HepG2 (cell line): ENCODE measurements at regions not wholly inside any gene's neighbourhood (a gene's known extent, or its start where the extent isn't known, plus 50 kb on each side); places are given as distances from the start of the nearest gene placed in this dataset.

Source experiments
- ATAC-seq: fragments of 200-7000 bp; cut with Tn5 transposase; 3 replicates; pipeline ENCODE4 v1.9.1; 2020; ENCODE audit warnings: mild to moderate bottlenecking, moderate library complexity
- BruUV-seq: library from RNA; stranded (reverse); fragments of 400-500 nt; replicated peaks from 2 replicates; lab custom pipeline; 2021; lab: Mats Ljungman, UMichigan
- CTCF ChIA-PET: fragments of 300-600 bp; formaldehyde crosslinking; extraction: SDS; loops from one replicate; lab custom pipeline; 2021; ENCODE audit warnings: low total read pairs, inconsistent platforms, low intra/inter-chr PET ratio; lab: Yijun Ruan, JAX
- POLR2A ChIA-PET: fragments of 350-600 bp; sonication (Branson Sonifier 250); formaldehyde crosslinking; loops from one replicate; lab custom pipeline; 2020; ENCODE audit warnings: antibody characterized with exemption, inconsistent platforms; lab: Yijun Ruan, JAX
- DNase-seq: peaks from one replicate; pipeline ENCODE4 v3.0.0-alpha.2; 2015; ENCODE audit warnings: low spot score
- FAIRE-seq: peaks from 3 replicates; lab custom pipeline; 2011; peaks lifted over from hg19 to GRCh38; lab: Jason Lieb, UNC
- H2AFZ ChIP-seq: one replicate; pipeline ENCODE4 v1.6.1; 2011; ENCODE audit warnings: low read length, inconsistent platforms
- H3K27ac ChIP-seq: fragments of 300-600 bp; 3 replicates; pipeline ENCODE4 v1.8.0; 2011; ENCODE audit warnings: mixed run types, mild to moderate bottlenecking, mixed read lengths, low read length, inconsistent platforms; ENCODE audit not compliant: insufficient read depth; ENCODE audit errors: extremely low read length
- H3K27me3 ChIP-seq, 2 experiments: fragments of 200-600 bp in 1 of 2; 2 replicates in 1 of 2; 3 replicates in 1 of 2; pipeline versions ENCODE4 v1.6.0 to v1.8.0; 2011; ENCODE audit warnings: low read length in 2 of 2, mild to moderate bottlenecking in 2 of 2, moderate library complexity in 2 of 2, inconsistent platforms in 1 of 2; ENCODE audit not compliant: insufficient read depth in 2 of 2, control insufficient read depth in 1 of 2
- H3K36me3 ChIP-seq, 2 experiments: fragments of 200-600 bp in 1 of 2; replicated peaks in 1 of 2; 2 replicates in 1 of 2; 3 replicates in 1 of 2; pipeline versions ENCODE4 v1.5.1 to v1.8.0; 2011; ENCODE audit warnings: low read length in 2 of 2, inconsistent platforms in 1 of 2; ENCODE audit not compliant: insufficient read depth in 2 of 2, control insufficient read depth in 1 of 2
- H3K4me1 ChIP-seq: 2 replicates; pipeline ENCODE4 v1.5.1; 2012; ENCODE audit warnings: low read length, inconsistent platforms; ENCODE audit not compliant: insufficient read depth
- H3K4me2 ChIP-seq: 2 replicates; pipeline ENCODE4 v1.6.0; 2011; ENCODE audit warnings: low read depth, low read length, inconsistent platforms
- H3K4me3 ChIP-seq, 3 experiments: fragments of 200-600 bp in 1 of 3; sonication (generic), shearing (Covaris generic) in 1 of 3; replicated peaks in 1 of 3; 2 replicates each; pipeline ENCODE4 v1.5.1; 2011 to 2016; ENCODE audit warnings: low read length in 3 of 3, inconsistent platforms in 2 of 3, low read depth in 2 of 3, mild to moderate bottlenecking in 2 of 3, control low read depth in 1 of 3, mixed read lengths in 1 of 3; ENCODE audit not compliant: insufficient read depth in 1 of 3
- H3K79me2 ChIP-seq: one replicate; pipeline ENCODE4 v1.6.1; 2011; ENCODE audit warnings: low read length, inconsistent platforms; ENCODE audit not compliant: insufficient read depth
- H3K9ac ChIP-seq: 2 replicates; pipeline ENCODE4 v1.6.0; 2011; ENCODE audit warnings: mild to moderate bottlenecking, low read depth, low read length, inconsistent platforms; ENCODE audit not compliant: insufficient read depth
- H3K9me3 ChIP-seq: 2 replicates; pipeline ENCODE4 v1.5.1; 2012; ENCODE audit warnings: mild to moderate bottlenecking, low read length
- H4K20me1 ChIP-seq: 2 replicates; pipeline ENCODE4 v1.6.0; 2011; ENCODE audit warnings: inconsistent platforms, mild to moderate bottlenecking, low read length, moderate library complexity; ENCODE audit not compliant: insufficient read depth
- SMYD3 ChIP-seq: sonication (generic); formaldehyde crosslinking; IDR thresholded peaks from 2 replicates; pipeline ENCODE4 v1.8.1; 2023; ENCODE audit warnings: mild to moderate bottlenecking, missing genetic modification reagents
- ZNF432 ChIP-seq: sonication (generic); formaldehyde crosslinking; IDR thresholded peaks from 2 replicates; pipeline ENCODE4 v1.5.0; 2020; ENCODE audit warnings: missing genetic modification reagents, mild to moderate bottlenecking, borderline replicate concordance
- ZNF564 ChIP-seq: sonication (generic); formaldehyde crosslinking; IDR thresholded peaks from 2 replicates; pipeline ENCODE4 v1.8.1; 2023; ENCODE audit warnings: mild to moderate bottlenecking, missing genetic modification reagents
- ZNF580 ChIP-seq: IDR thresholded peaks from 2 replicates; pipeline ENCODE4 v1.6.1; 2016; ENCODE audit warnings: low read depth, borderline replicate concordance
- WGBS: methylation state at CpG from one replicate; pipeline ENCODE4 v1.1.6; 2017; ENCODE audit warnings: low lambda C conversion rate; 5-methylcytosine and 5-hydroxymethylcytosine counted together
- in situ Hi-C: cut with HindIII; loops from 2 replicates; pipeline ENCODE4 v1.10.0; 2017; ENCODE audit warnings: low pct_unique_long_range_greater_than_20kb; ENCODE audit not compliant: extremely low pct_ligation_motif_present
- intact Hi-C: fragments of 100-400 bp; cut with micrococcal nuclease; formaldehyde crosslinking; loops from one replicate; pipeline ENCODE4 v1.10.0; 2022; ENCODE audit not compliant: unreplicated experiment
- TF ChIP-seq, protein P1 (sequence below): IDR thresholded peaks from 2 replicates; pipeline ENCODE4 v1.6.1; 2016; ENCODE audit warnings: low read depth, missing genetic modification reagents, missing compliant biosample characterization
- TF ChIP-seq, protein P2 (sequence below): sonication (generic); formaldehyde crosslinking; IDR thresholded peaks from 2 replicates; pipeline ENCODE4 v1.4.0; 2020; ENCODE audit warnings: missing genetic modification reagents, borderline replicate concordance

- TF ChIP-seq ZNF432 (CRISPR knock-in tag) (no peak), ZNF564 (CRISPR knock-in tag) (no peak)
- TF ChIP-seq, protein P1, sequence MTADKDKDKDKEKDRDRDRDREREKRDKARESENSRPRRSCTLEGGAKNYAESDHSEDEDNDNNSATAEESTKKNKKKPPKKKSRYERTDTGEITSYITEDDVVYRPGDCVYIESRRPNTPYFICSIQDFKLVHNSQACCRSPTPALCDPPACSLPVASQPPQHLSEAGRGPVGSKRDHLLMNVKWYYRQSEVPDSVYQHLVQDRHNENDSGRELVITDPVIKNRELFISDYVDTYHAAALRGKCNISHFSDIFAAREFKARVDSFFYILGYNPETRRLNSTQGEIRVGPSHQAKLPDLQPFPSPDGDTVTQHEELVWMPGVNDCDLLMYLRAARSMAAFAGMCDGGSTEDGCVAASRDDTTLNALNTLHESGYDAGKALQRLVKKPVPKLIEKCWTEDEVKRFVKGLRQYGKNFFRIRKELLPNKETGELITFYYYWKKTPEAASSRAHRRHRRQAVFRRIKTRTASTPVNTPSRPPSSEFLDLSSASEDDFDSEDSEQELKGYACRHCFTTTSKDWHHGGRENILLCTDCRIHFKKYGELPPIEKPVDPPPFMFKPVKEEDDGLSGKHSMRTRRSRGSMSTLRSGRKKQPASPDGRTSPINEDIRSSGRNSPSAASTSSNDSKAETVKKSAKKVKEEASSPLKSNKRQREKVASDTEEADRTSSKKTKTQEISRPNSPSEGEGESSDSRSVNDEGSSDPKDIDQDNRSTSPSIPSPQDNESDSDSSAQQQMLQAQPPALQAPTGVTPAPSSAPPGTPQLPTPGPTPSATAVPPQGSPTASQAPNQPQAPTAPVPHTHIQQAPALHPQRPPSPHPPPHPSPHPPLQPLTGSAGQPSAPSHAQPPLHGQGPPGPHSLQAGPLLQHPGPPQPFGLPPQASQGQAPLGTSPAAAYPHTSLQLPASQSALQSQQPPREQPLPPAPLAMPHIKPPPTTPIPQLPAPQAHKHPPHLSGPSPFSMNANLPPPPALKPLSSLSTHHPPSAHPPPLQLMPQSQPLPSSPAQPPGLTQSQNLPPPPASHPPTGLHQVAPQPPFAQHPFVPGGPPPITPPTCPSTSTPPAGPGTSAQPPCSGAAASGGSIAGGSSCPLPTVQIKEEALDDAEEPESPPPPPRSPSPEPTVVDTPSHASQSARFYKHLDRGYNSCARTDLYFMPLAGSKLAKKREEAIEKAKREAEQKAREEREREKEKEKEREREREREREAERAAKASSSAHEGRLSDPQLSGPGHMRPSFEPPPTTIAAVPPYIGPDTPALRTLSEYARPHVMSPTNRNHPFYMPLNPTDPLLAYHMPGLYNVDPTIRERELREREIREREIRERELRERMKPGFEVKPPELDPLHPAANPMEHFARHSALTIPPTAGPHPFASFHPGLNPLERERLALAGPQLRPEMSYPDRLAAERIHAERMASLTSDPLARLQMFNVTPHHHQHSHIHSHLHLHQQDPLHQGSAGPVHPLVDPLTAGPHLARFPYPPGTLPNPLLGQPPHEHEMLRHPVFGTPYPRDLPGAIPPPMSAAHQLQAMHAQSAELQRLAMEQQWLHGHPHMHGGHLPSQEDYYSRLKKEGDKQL (CRISPR knock-in tag), result no peak
Observed at GRCh38 chr11:95717314-95717713, 72.3 kb downstream of the FAM76B start (continued).

- no peaks in the 10 kb centered on the region for H3K9me3 ChIP-seq
- H4K20me1 ChIP-seq, result no peaks in the 10 kb centered on the region
- H3K4me1 ChIP-seq, result no peaks in the 10 kb centered on the region
- POLR2A ChIA-PET, result no interaction called here
- H2AFZ ChIP-seq, result no peak overlapping the region
- FAIRE-seq (no peak), DNase-seq (no peak), ATAC-seq (no peak)
- H3K9ac ChIP-seq, result no peak overlapping the region
- H3K4me3 ChIP-seq, result no peak overlapping the region
- in situ Hi-C loops, result no loop called here
- intact Hi-C loops, result no loop called here
- H3K4me2 ChIP-seq, result no peak overlapping the region
- H3K27me3 ChIP-seq, result no peaks in the 10 kb centered on the region; a peak in 1 of 5 replicates
- TF ChIP-seq, protein P2, sequence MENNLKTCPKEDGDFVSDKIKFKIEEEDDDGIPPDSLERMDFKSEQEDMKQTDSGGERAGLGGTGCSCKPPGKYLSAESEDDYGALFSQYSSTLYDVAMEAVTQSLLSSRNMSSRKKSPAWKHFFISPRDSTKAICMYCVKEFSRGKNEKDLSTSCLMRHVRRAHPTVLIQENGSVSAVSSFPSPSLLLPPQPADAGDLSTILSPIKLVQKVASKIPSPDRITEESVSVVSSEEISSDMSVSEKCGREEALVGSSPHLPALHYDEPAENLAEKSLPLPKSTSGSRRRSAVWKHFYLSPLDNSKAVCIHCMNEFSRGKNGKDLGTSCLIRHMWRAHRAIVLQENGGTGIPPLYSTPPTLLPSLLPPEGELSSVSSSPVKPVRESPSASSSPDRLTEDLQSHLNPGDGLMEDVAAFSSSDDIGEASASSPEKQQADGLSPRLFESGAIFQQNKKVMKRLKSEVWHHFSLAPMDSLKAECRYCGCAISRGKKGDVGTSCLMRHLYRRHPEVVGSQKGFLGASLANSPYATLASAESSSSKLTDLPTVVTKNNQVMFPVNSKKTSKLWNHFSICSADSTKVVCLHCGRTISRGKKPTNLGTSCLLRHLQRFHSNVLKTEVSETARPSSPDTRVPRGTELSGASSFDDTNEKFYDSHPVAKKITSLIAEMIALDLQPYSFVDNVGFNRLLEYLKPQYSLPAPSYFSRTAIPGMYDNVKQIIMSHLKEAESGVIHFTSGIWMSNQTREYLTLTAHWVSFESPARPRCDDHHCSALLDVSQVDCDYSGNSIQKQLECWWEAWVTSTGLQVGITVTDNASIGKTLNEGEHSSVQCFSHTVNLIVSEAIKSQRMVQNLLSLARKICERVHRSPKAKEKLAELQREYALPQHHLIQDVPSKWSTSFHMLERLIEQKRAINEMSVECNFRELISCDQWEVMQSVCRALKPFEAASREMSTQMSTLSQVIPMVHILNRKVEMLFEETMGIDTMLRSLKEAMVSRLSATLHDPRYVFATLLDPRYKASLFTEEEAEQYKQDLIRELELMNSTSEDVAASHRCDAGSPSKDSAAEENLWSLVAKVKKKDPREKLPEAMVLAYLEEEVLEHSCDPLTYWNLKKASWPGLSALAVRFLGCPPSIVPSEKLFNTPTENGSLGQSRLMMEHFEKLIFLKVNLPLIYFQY (CRISPR knock-in tag), result no peak
- TF ChIP-seq ZNF580 (CRISPR knock-in tag) (no peak), SMYD3 (CRISPR knock-in tag) (no peak)
- WGBS, result 11% methylated on average over 3 of the region's 3 CpGs
- BruUV-seq, result no TSS peak
- H3K27ac ChIP-seq, result no peak overlapping the region
- H3K36me3 ChIP-seq, result no peaks in the 10 kb centered on the region
- CTCF ChIA-PET, result no interaction called here
- no peaks in the 10 kb centered on the region for H3K79me2 ChIP-seq
Observed at GRCh38 chr11:95716266-95716665, 73.3 kb downstream of the FAM76B start.
